A549 (cell line): ENCODE measurements at regions not wholly inside any gene's neighbourhood (a gene's known extent, or its start where the extent isn't known, plus 50 kb on each side); places are given as distances from the start of the nearest gene placed in this dataset.

Experiments
- ATAC-seq, 2 experiments: fragments of 200-7000 bp in 1 of 2; fragments of >200 bp in 1 of 2; cut with Nextera tagmentation in 1 of 2; cut with Tn5 transposase in 1 of 2; 3 replicates each; pipeline versions ENCODE4 v1.8.0 to v1.9.1; 2018 to 2020; ENCODE audit warnings: mild to moderate bottlenecking in 1 of 2, moderate library complexity in 1 of 2
- CTCF ChIA-PET: fragments of 300-600 bp; sonication (Branson Sonifier 250); formaldehyde crosslinking; extraction: SDS; loops from one replicate; lab custom pipeline; 2021; ENCODE audit warnings: antibody characterized with exemption, inconsistent platforms; lab: Yijun Ruan, JAX
- POLR2A ChIA-PET: fragments of 350-600 bp; formaldehyde crosslinking; extraction: SDS; loops from one replicate; lab custom pipeline; 2021; ENCODE audit warnings: antibody characterized with exemption, inconsistent platforms; lab: Yijun Ruan, JAX
- DNase-seq, 2 experiments: peaks; one replicate each; pipeline versions ENCODE4 v3.0.0 to v3.0.0-alpha.2; 2011 to 2016; ENCODE audit warnings: low read depth in 1 of 2, low spot score in 1 of 2
- FAIRE-seq: peaks from 2 replicates; lab custom pipeline; 2011; peaks lifted over from hg19 to GRCh38; lab: Jason Lieb, UNC
- H3K27ac ChIP-seq, 2 experiments: fragments of >200 bp; sonication (Bioruptor Twin); formaldehyde crosslinking; 3 replicates each; pipeline ENCODE4 v1.5.1; 2016 to 2017
- H3K4me1 ChIP-seq: fragments of >200 bp; sonication (Bioruptor Twin); formaldehyde crosslinking; 3 replicates; pipeline ENCODE4 v1.6.1; 2016
- H3K4me2 ChIP-seq: fragments of >200 bp; sonication (Bioruptor Twin); formaldehyde crosslinking; 3 replicates; pipeline ENCODE4 v1.6.1; 2016
- H3K4me3 ChIP-seq: fragments of >200 bp; sonication (Bioruptor Twin); formaldehyde crosslinking; 3 replicates; pipeline ENCODE4 v1.5.1; 2016
- H3K9me3 ChIP-seq: fragments of >200 bp; sonication (Bioruptor Twin); formaldehyde crosslinking; 3 replicates; pipeline ENCODE4 v1.6.1; 2016
- ATOH8 ChIP-seq: fragments of 250-450 bp; sonication (Bioruptor Pico); IDR thresholded peaks from 2 replicates; pipeline ENCODE4 v1.5.0; 2020; ENCODE audit warnings: low read depth, mild to moderate bottlenecking, moderate library complexity
- CBX2 ChIP-seq: fragments of 200-600 bp; sonication (generic); IDR thresholded peaks from 2 replicates; pipeline ENCODE4 v1.6.1; 2016; ENCODE audit warnings: low read depth, mild to moderate bottlenecking, borderline replicate concordance
- CHD4 ChIP-seq: fragments of 200-600 bp; sonication (generic); IDR thresholded peaks from 2 replicates; pipeline ENCODE4 v1.6.1; 2016; ENCODE audit warnings: antibody characterized with exemption, mild to moderate bottlenecking, borderline replicate concordance
- CTCF ChIP-seq: fragments of >200 bp; sonication (Bioruptor Twin); formaldehyde crosslinking; IDR thresholded peaks from 3 replicates; pipeline ENCODE4 v1.5.1; 2016
- E2F6 ChIP-seq: IDR thresholded peaks from 2 replicates; pipeline ENCODE4 v1.6.1; 2012; ENCODE audit warnings: low read depth, borderline replicate concordance
- EHF ChIP-seq: fragments of 250-450 bp; sonication (Bioruptor Pico); IDR thresholded peaks from 2 replicates; pipeline ENCODE4 v1.5.0; 2020; ENCODE audit warnings: mild to moderate bottlenecking
- ELK1 ChIP-seq: fragments of 150-350 bp; IDR thresholded peaks from 2 replicates; pipeline ENCODE4 v1.6.1; 2014; ENCODE audit warnings: low read depth, mild to moderate bottlenecking, low read length
- FOSL2 ChIP-seq, 2 experiments: fragments of 450-650 bp in 1 of 2; fragments of >200 bp in 1 of 2; sonication (Bioruptor Twin) in 1 of 2; formaldehyde crosslinking; IDR thresholded peaks; 2 replicates each; pipeline versions ENCODE4 v1.5.0 to v1.6.1; 2016 to 2020; ENCODE audit warnings: mild to moderate bottlenecking in 1 of 2, moderate library complexity in 1 of 2
- HEYL ChIP-seq: fragments of 250-450 bp; sonication (Bioruptor Pico); IDR thresholded peaks from 2 replicates; pipeline ENCODE4 v1.8.0; 2021; ENCODE audit warnings: mild to moderate bottlenecking, moderate library complexity
- HOXA7 ChIP-seq: fragments of 250-450 bp; sonication (Bioruptor Pico); IDR thresholded peaks from 2 replicates; pipeline ENCODE4 v1.5.0; 2020; ENCODE audit warnings: mild to moderate bottlenecking, moderate library complexity
- HOXB13 ChIP-seq: fragments of 250-450 bp; sonication (Bioruptor Pico); IDR thresholded peaks from 2 replicates; pipeline ENCODE4 v1.5.0; 2020; ENCODE audit warnings: low read depth, mild to moderate bottlenecking, moderate library complexity
- HOXB5 ChIP-seq: fragments of 250-450 bp; sonication (Bioruptor Pico); IDR thresholded peaks from 2 replicates; pipeline ENCODE4 v1.5.0; 2020; ENCODE audit warnings: mild to moderate bottlenecking, moderate library complexity
- JUNB ChIP-seq: fragments of >200 bp; sonication (Bioruptor Twin); formaldehyde crosslinking; IDR thresholded peaks from 2 replicates; pipeline ENCODE4 v1.6.1; 2016
- KDM1A ChIP-seq: fragments of 200-600 bp; sonication (generic); IDR thresholded peaks from 2 replicates; pipeline ENCODE4 v1.6.1; 2016; ENCODE audit warnings: low read depth, mild to moderate bottlenecking
- KDM5A ChIP-seq: fragments of 200-600 bp; sonication (generic); IDR thresholded peaks from 2 replicates; pipeline ENCODE4 v1.6.1; 2016; ENCODE audit warnings: antibody characterized with exemption, mild to moderate bottlenecking
- MAZ ChIP-seq: fragments of 150-350 bp; IDR thresholded peaks from 2 replicates; pipeline ENCODE4 v1.6.1; 2014; ENCODE audit warnings: antibody characterized with exemption, low read depth, low read length, borderline replicate concordance
- MYC ChIP-seq: IDR thresholded peaks from 2 replicates; pipeline ENCODE4 v1.6.1; 2012; ENCODE audit warnings: mild to moderate bottlenecking, inconsistent platforms, low read length, improper control_type of control experiment, borderline replicate concordance
- NFE2L2 ChIP-seq: fragments of 150-350 bp; conservative IDR thresholded peaks from 2 replicates; pipeline ENCODE4 v1.6.1; 2014; ENCODE audit warnings: low read length
- NPAS2 ChIP-seq: fragments of 250-450 bp; sonication (Bioruptor Pico); IDR thresholded peaks from 2 replicates; pipeline ENCODE4 v1.8.0; 2022; ENCODE audit warnings: mild to moderate bottlenecking, moderate library complexity, borderline replicate concordance
- PHF8 ChIP-seq: fragments of 200-600 bp; sonication (generic); IDR thresholded peaks from 2 replicates; pipeline ENCODE4 v1.6.1; 2016; ENCODE audit warnings: low read depth, mild to moderate bottlenecking, antibody characterized with exemption, moderate library complexity, borderline replicate concordance
- RARB ChIP-seq: fragments of 250-450 bp; sonication (Bioruptor Pico); IDR thresholded peaks from 2 replicates; pipeline ENCODE4 v1.8.0; 2021; ENCODE audit warnings: mild to moderate bottlenecking, moderate library complexity
- RCOR1 ChIP-seq: fragments of 150-350 bp; IDR thresholded peaks from 2 replicates; pipeline ENCODE4 v1.6.1; 2014; ENCODE audit warnings: antibody characterized with exemption, low read length, low read depth
- RNF2 ChIP-seq: fragments of 200-600 bp; sonication (generic); IDR thresholded peaks from 2 replicates; pipeline ENCODE4 v1.6.1; 2016; ENCODE audit warnings: low read depth, mild to moderate bottlenecking, antibody characterized with exemption, moderate library complexity, borderline replicate concordance
- SREBF2 ChIP-seq: fragments of 450-650 bp; IDR thresholded peaks from 2 replicates; pipeline ENCODE4 v1.6.1; 2014; ENCODE audit warnings: mild to moderate bottlenecking, moderate library complexity
- TFCP2L1 ChIP-seq: fragments of 250-450 bp; sonication (Bioruptor Pico); IDR thresholded peaks from 2 replicates; pipeline ENCODE4 v1.5.0; 2021; ENCODE audit warnings: mild to moderate bottlenecking
- TP53 ChIP-seq: fragments of 250-450 bp; sonication (Bioruptor Pico); IDR thresholded peaks from 2 replicates; pipeline ENCODE4 v1.5.0; 2021; ENCODE audit warnings: mild to moderate bottlenecking, moderate library complexity
- ZFP36 ChIP-seq: fragments of 450-650 bp; IDR thresholded peaks from 2 replicates; pipeline ENCODE4 v1.6.1; 2014; ENCODE audit warnings: borderline replicate concordance; ENCODE audit not compliant: partially characterized antibody
- ZNF302 ChIP-seq: fragments of 250-450 bp; sonication (Bioruptor Pico); IDR thresholded peaks from 2 replicates; pipeline ENCODE4 v1.9.0; 2021; ENCODE audit warnings: inconsistent platforms, mild to moderate bottlenecking, moderate library complexity
- ZSCAN20 ChIP-seq: fragments of 250-450 bp; sonication (Bioruptor Pico); IDR thresholded peaks from 2 replicates; pipeline ENCODE4 v1.8.0; 2022; ENCODE audit warnings: mild to moderate bottlenecking, moderate library complexity
- WGBS: methylation state at CpG from one replicate; pipeline ENCODE4 v1.1.6; 2017; ENCODE audit errors: missing lambda C conversion rate; 5-methylcytosine and 5-hydroxymethylcytosine counted together

GRCh38 chr5:133700251-133700650 lies 87.9 kb upstream of the FSTL4 start:
- no peak overlapping the region for H3K27ac ChIP-seq
- no peaks in the 10 kb centered on the region for H3K4me1 ChIP-seq
- no peak overlapping the region for H3K4me3 ChIP-seq
- no peak for DNase-seq
- TF ChIP-seq RNF2, result no peak
- TF ChIP-seq ELK1, result no peak
- TF ChIP-seq HOXB13, result no peak
- no peak for TF ChIP-seq HEYL
- no peak for TF ChIP-seq NPAS2
- no peak for TF ChIP-seq NFE2L2
- TF ChIP-seq MYC, result no peak
- TF ChIP-seq ZNF302 (CRISPR knock-in tag), result no peak
- no peak for TF ChIP-seq ZSCAN20
- TF ChIP-seq HOXA7 (CRISPR knock-in tag), result no peak
- no peak for TF ChIP-seq RARB (CRISPR knock-in tag)
- TF ChIP-seq, all 56 proteins: peak for 0
- ATAC-seq (no peak), FAIRE-seq (no peak)
- Histone ChIP-seq H3K9me3 (no peaks in the 10 kb centered on the region), H3K4me2 (no peak overlapping the region)
- ChIA-PET CTCF (interaction anchor here (1.3 kb wide), 1 partner anchor 13 kb away, joined by 3 read pairs; no protein-coding TSS in a partner anchor), POLR2A (no interaction called here)
- 63% methylated on average over 1 of the region's 2 CpGs for WGBS

- CTCF ChIA-PET, result interaction anchor here (0.6 to 1.4 kb wide), 3 partner anchors 8 to 14 kb away, joined by 3 to 4 read pairs (median 3); no protein-coding TSS in a partner anchor
- WGBS, result 67% methylated on average over 10 of the region's 10 CpGs
- Histone ChIP-seq H3K4me3 (no peak overlapping the region), H3K9me3 (no peaks in the 10 kb centered on the region)
- no peak for DNase-seq
- TF ChIP-seq FOSL2 (IDR thresholded peaks at IDR 0.05), result no peak
- no peak for TF ChIP-seq FOSL2 (CRISPR knock-in tag; IDR thresholded peaks at IDR 0.05)
- no peak for TF ChIP-seq PHF8
- no peak for TF ChIP-seq HOXB5 (CRISPR knock-in tag)
- no peak for TF ChIP-seq MAZ
- TF ChIP-seq JUNB, result no peak
- no peak for TF ChIP-seq ATOH8
- no peak for TF ChIP-seq SREBF2
- TF ChIP-seq EHF, result no peak
- TF ChIP-seq TP53 (CRISPR knock-in tag), result no peak
- TF ChIP-seq ZFP36, result no peak
- TF ChIP-seq TFCP2L1 (CRISPR knock-in tag), result no peak
- no peak for TF ChIP-seq KDM1A
- no peak for TF ChIP-seq KDM5A
- TF ChIP-seq CHD4, result no peak
- TF ChIP-seq RARB (CRISPR knock-in tag), result no peak
- TF ChIP-seq CTCF, result no peak
- TF ChIP-seq RCOR1, result no peak
- TF ChIP-seq CBX2, result no peak
- TF ChIP-seq E2F6, result no peak
- TF ChIP-seq, all 56 proteins: peak for 0
- FAIRE-seq (no peak), ATAC-seq (no peak)
- no peak overlapping the region for H3K4me2 ChIP-seq
- POLR2A ChIA-PET, result no interaction called here
- no peaks in the 10 kb centered on the region for H3K4me1 ChIP-seq
- H3K27ac ChIP-seq, result no peak overlapping the region
These were observed 86.5 kb upstream of the FSTL4 start for GRCh38 chr5:133698646-133699526.
